Endodermal cell (in vitro differentiated cells): ENCODE measurements at regions not wholly inside any gene's neighbourhood (a gene's known extent, or its start where the extent isn't known, plus 50 kb on each side); places are given as distances from the start of the nearest gene placed in this dataset.

Experiments
- DNase-seq: peaks from one replicate; pipeline ENCODE4 v3.0.0-alpha.2; 2017
- H3K27ac ChIP-seq: 2 replicates; pipeline ENCODE4 v1.5.1; 2013; ENCODE audit warnings: mild to moderate bottlenecking, low read depth, low read length, moderate library complexity
- H3K27me3 ChIP-seq: 2 replicates; pipeline ENCODE4 v1.6.1; 2013; ENCODE audit warnings: mild to moderate bottlenecking, low read length, moderate library complexity; ENCODE audit not compliant: insufficient read depth, control insufficient read depth, poor library complexity, severe bottlenecking
- H3K36me3 ChIP-seq: 2 replicates; pipeline ENCODE4 v1.7.0; 2013; ENCODE audit warnings: mild to moderate bottlenecking, low read length, moderate library complexity; ENCODE audit not compliant: control insufficient read depth, insufficient read depth
- H3K4me1 ChIP-seq: one replicate; pipeline ENCODE4 v1.7.0; 2013; ENCODE audit warnings: low read length; ENCODE audit not compliant: control insufficient read depth, insufficient read depth
- H3K4me3 ChIP-seq: 2 replicates; pipeline ENCODE4 v1.5.1; 2013; ENCODE audit warnings: mild to moderate bottlenecking, low read length, moderate library complexity
- H3K9ac ChIP-seq: 2 replicates; pipeline ENCODE4 v1.6.1; 2013; ENCODE audit warnings: mild to moderate bottlenecking, low read length, moderate library complexity; ENCODE audit not compliant: poor library complexity, severe bottlenecking; ENCODE audit errors: extremely low read depth
- H3K9me3 ChIP-seq: 2 replicates; pipeline ENCODE4 v1.6.1; 2013; ENCODE audit warnings: mild to moderate bottlenecking, low read length, moderate library complexity; ENCODE audit not compliant: control insufficient read depth
- H3K27ac Mint-ChIP-seq: 2 replicates; pipeline ENCODE4 v1.8.0; 2020; ENCODE audit warnings: mixed read lengths
- H3K27me3 Mint-ChIP-seq: 2 replicates; pipeline ENCODE4 v1.8.0; 2021; ENCODE audit warnings: mild to moderate bottlenecking, mixed read lengths; ENCODE audit not compliant: insufficient read depth
- H3K36me3 Mint-ChIP-seq: 2 replicates; pipeline ENCODE4 v1.8.0; 2020; ENCODE audit warnings: low read depth, mixed read lengths
- H3K4me1 Mint-ChIP-seq: 2 replicates; pipeline ENCODE4 v1.8.0; 2020; ENCODE audit warnings: mixed read lengths
- H3K4me3 Mint-ChIP-seq: 2 replicates; pipeline ENCODE4 v1.8.0; 2020; ENCODE audit warnings: mild to moderate bottlenecking, moderate library complexity, mixed read lengths
- H3K9me3 Mint-ChIP-seq: 2 replicates; pipeline ENCODE4 v1.8.0; 2020; ENCODE audit warnings: mild to moderate bottlenecking, mixed read lengths
- WGBS, 2 experiments: methylation state at CpG; one replicate each; pipeline versions ENCODE4 v1.1.5 to v1.1.7; 2013; ENCODE audit warnings: missing lambda C conversion rate in 2 of 2, mixed read lengths in 1 of 2; ENCODE audit not compliant: insufficient coverage in 1 of 2, insufficient read length in 1 of 2; 5-methylcytosine and 5-hydroxymethylcytosine counted together
- TF ChIP-seq, protein P1 (sequence below): fragments of 200-600 bp; sonication (generic); conservative IDR thresholded peaks from 2 replicates; pipeline ENCODE4 v1.5.0; 2021; ENCODE audit warnings: antibody characterized with exemption, mild to moderate bottlenecking

DNA sequence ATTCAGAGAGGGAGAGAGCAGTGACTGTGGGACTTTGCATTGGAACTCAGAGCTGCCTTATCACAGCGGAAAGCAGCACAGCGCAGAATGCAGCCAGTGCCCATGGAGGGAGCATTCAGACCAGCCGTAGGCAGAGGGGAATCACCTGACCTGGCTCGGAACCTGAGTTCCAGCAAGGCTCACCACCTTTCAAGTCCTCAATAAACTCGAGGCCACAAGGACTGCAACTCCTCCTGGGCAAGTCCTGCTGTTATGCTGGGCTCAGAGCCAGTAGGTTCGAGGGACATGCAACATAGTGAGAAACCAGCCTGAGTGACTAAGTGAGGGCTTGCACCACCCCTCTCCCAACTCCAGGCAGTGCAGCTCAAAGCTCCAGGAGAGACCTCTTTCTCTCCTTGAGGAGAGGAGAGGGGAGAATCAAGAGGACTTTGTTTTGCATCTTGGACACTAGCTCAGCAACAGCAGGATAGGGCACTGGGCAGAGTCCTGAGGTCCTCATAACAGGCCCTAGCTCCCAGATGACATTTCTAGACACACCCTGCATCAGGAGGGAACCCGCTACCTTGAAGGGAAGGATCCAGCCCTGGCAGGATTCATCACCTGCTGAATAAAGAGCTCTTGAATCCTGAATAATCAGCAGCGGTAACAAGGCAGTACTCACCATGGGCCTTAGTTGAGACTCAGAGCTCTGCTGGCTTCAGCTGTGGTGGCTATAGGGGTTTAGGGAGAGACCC, 136.8 kb upstream of the OTOS start:
- peak; percentile 40 for DNase-seq
- no peaks in the 10 kb centered on the region for H3K36me3 Mint-ChIP-seq

GRCh38 chr2:240277807-240278522, 137.5 kb upstream of the OTOS start:
- Mint-ChIP-seq H3K4me3 (no peak overlapping the region), H3K36me3 (no peaks in the 10 kb centered on the region), H3K27ac (no peak overlapping the region), H3K9me3 (peaks cover 2% of the 10 kb centered on the region), H3K4me1 (peaks cover 9% of the 10 kb centered on the region), H3K27me3 (peaks cover 28% of the 10 kb centered on the region)
- Histone ChIP-seq H3K27ac (no peak overlapping the region), H3K9ac (no peak overlapping the region), H3K4me3 (no peak overlapping the region), H3K4me1 (peaks cover 10% of the 10 kb centered on the region), H3K9me3 (peaks cover 17% of the 10 kb centered on the region), H3K27me3 (no peaks in the 10 kb centered on the region), H3K36me3 (no peaks in the 10 kb centered on the region)
- 78% methylated on average over 3 of the region's 3 CpGs for WGBS, 2 experiments
- TF ChIP-seq, protein P1, sequence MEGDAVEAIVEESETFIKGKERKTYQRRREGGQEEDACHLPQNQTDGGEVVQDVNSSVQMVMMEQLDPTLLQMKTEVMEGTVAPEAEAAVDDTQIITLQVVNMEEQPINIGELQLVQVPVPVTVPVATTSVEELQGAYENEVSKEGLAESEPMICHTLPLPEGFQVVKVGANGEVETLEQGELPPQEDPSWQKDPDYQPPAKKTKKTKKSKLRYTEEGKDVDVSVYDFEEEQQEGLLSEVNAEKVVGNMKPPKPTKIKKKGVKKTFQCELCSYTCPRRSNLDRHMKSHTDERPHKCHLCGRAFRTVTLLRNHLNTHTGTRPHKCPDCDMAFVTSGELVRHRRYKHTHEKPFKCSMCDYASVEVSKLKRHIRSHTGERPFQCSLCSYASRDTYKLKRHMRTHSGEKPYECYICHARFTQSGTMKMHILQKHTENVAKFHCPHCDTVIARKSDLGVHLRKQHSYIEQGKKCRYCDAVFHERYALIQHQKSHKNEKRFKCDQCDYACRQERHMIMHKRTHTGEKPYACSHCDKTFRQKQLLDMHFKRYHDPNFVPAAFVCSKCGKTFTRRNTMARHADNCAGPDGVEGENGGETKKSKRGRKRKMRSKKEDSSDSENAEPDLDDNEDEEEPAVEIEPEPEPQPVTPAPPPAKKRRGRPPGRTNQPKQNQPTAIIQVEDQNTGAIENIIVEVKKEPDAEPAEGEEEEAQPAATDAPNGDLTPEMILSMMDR, result no peak
- no peak for DNase-seq

More for the DNA sequence above, 136.8 kb upstream of the OTOS start:
- H3K27me3 Mint-ChIP-seq, result peaks cover 24% of the 10 kb centered on the region
- no peaks in the 10 kb centered on the region for H3K27me3 ChIP-seq
- 92 to 94% methylated on average over 7 to 8 of the region's 8 CpGs for WGBS, 2 experiments
- no peak overlapping the region for H3K4me3 ChIP-seq
- peaks cover 23% of the 10 kb centered on the region for H3K9me3 ChIP-seq
- TF ChIP-seq, protein P1, result no peak
- H3K36me3 ChIP-seq, result no peaks in the 10 kb centered on the region
- peaks cover 10% of the 10 kb centered on the region for H3K4me1 ChIP-seq
- H3K27ac ChIP-seq, result no peak overlapping the region
- peaks cover 9% of the 10 kb centered on the region for H3K4me1 Mint-ChIP-seq
- no peak overlapping the region for H3K9ac ChIP-seq
- H3K27ac Mint-ChIP-seq, result no peak overlapping the region
- H3K4me3 Mint-ChIP-seq, result no peak overlapping the region
- peaks cover 8% of the 10 kb centered on the region for H3K9me3 Mint-ChIP-seq

GRCh38 chr2:240278661-240279060, 138.2 kb upstream of the OTOS start:
- Histone ChIP-seq H3K4me1 (peaks cover 10% of the 10 kb centered on the region), H3K4me3 (peak overlapping the region; percentile 21), H3K36me3 (no peaks in the 10 kb centered on the region), H3K27ac (no peak overlapping the region), H3K27me3 (no peaks in the 10 kb centered on the region), H3K9ac (no peak overlapping the region), H3K9me3 (peaks cover 22% of the 10 kb centered on the region)
- no peaks in the 10 kb centered on the region for H3K36me3 Mint-ChIP-seq
- H3K4me3 Mint-ChIP-seq, result no peak overlapping the region
- TF ChIP-seq, protein P1, result no peak
- H3K4me1 Mint-ChIP-seq, result peaks cover 9% of the 10 kb centered on the region
- H3K27me3 Mint-ChIP-seq, result peaks cover 26% of the 10 kb centered on the region
- no peak for DNase-seq
- no peak overlapping the region for H3K27ac Mint-ChIP-seq
- H3K9me3 Mint-ChIP-seq, result no peaks in the 10 kb centered on the region
